T-cell (primary cell): ENCODE measurements at regions not wholly inside any gene's neighbourhood (a gene's known extent, or its start where the extent isn't known, plus 50 kb on each side); places are given as distances from the start of the nearest gene placed in this dataset.

Experiments used
- ATAC-seq, 4 experiments: fragments of 200-7000 bp in 3 of 4; fragments of 150-1000 bp in 1 of 4; cut with Tn5 transposase; replicated peaks in 1 of 4; 1 replicate in 3 of 4; 2 replicates in 1 of 4; pipeline ENCODE4 v1.10.0; 2021; ENCODE audit warnings: moderate library complexity in 3 of 4, mild to moderate bottlenecking in 2 of 4, moderate number of reproducible peaks in 1 of 4
- CTCF ChIA-PET, 2 donors: fragments of 300-600 bp; sonication (Branson Sonifier 250); formaldehyde crosslinking; loops; one replicate each; lab custom pipeline; 2022; ENCODE audit warnings: antibody characterized with exemption in 2 of 2; lab: Charles Lee
- POLR2A ChIA-PET, 2 donors: fragments of 300-600 bp; sonication (Branson Sonifier 250); formaldehyde crosslinking; loops; one replicate each; lab custom pipeline; 2022; ENCODE audit warnings: antibody characterized with exemption in 2 of 2; lab: Charles Lee
- DNase-seq, 35 experiments: peaks; one replicate each; pipeline versions ENCODE4 v3.0.0 to v3.0.0-alpha.2; 2013 to 2023
- H3K27ac ChIP-seq: one replicate; pipeline ENCODE4 v1.5.1; 2013; ENCODE audit warnings: low read length
- H3K27me3 ChIP-seq, 2 experiments: replicated peaks in 1 of 2; 1 replicate in 1 of 2; 2 replicates in 1 of 2; pipeline versions ENCODE4 v1.6.1 to v1.7.0; 2013; ENCODE audit warnings: low read length in 1 of 2, mixed read lengths in 1 of 2; ENCODE audit not compliant: control insufficient read depth in 2 of 2, insufficient read depth in 2 of 2; ENCODE audit errors: extremely low read depth in 1 of 2
- H3K36me3 ChIP-seq, 2 donors: 1 replicate in 1 of 2; 2 replicates in 1 of 2; pipeline versions ENCODE4 v1.6.1 to v1.7.0; 2013; ENCODE audit warnings: low read length in 1 of 2; ENCODE audit not compliant: control insufficient read depth in 2 of 2, insufficient read depth in 1 of 2; ENCODE audit errors: extremely low read depth in 1 of 2
- H3K4me1 ChIP-seq, 2 experiments: 1 replicate in 1 of 2; 2 replicates in 1 of 2; pipeline versions ENCODE4 v1.6.1 to v1.7.0; 2013; ENCODE audit warnings: low read length in 2 of 2, mixed read lengths in 1 of 2; ENCODE audit not compliant: insufficient read depth in 2 of 2, control insufficient read depth in 1 of 2; ENCODE audit errors: extremely low read depth in 1 of 2
- H3K4me3 ChIP-seq, 2 donors: 1 replicate in 1 of 2; 2 replicates in 1 of 2; pipeline versions ENCODE4 v1.5.1 to v1.7.0; 2013; ENCODE audit warnings: mild to moderate bottlenecking in 2 of 2, low read length in 1 of 2, moderate library complexity in 1 of 2; ENCODE audit not compliant: control insufficient read depth in 1 of 2; ENCODE audit errors: extremely low read depth in 1 of 2
- H3K9me3 ChIP-seq: 2 replicates; pipeline ENCODE4 v1.7.0; 2013
- H3K27ac Mint-ChIP-seq, 2 donors: one replicate each; pipeline ENCODE4 v1.8.0; 2020 to 2021; ENCODE audit warnings: mild to moderate bottlenecking in 2 of 2, mixed read lengths in 2 of 2
- H3K27me3 Mint-ChIP-seq, 2 donors: one replicate each; pipeline ENCODE4 v1.8.0; 2021 to 2022; ENCODE audit warnings: mixed read lengths in 2 of 2
- H3K36me3 Mint-ChIP-seq: one replicate; pipeline ENCODE4 v1.8.0; 2021; ENCODE audit warnings: mixed read lengths
- H3K4me1 Mint-ChIP-seq, 3 donors: one replicate each; pipeline ENCODE4 v1.8.0; 2020 to 2022; ENCODE audit warnings: mixed read lengths in 3 of 3, mild to moderate bottlenecking in 1 of 3
- H3K4me3 Mint-ChIP-seq, 3 donors: one replicate each; pipeline ENCODE4 v1.8.0; 2020 to 2022; ENCODE audit warnings: mild to moderate bottlenecking in 3 of 3, mixed read lengths in 3 of 3, moderate library complexity in 3 of 3
- H3K9me3 Mint-ChIP-seq, 3 donors: one replicate each; pipeline ENCODE4 v1.8.0; 2020 to 2022; ENCODE audit warnings: mixed read lengths in 3 of 3
- WGBS: methylation state at CpG from one replicate; pipeline ENCODE4 v1.1.5; 2013; ENCODE audit warnings: missing lambda C conversion rate; ENCODE audit not compliant: insufficient coverage; 5-methylcytosine and 5-hydroxymethylcytosine counted together

DNA sequence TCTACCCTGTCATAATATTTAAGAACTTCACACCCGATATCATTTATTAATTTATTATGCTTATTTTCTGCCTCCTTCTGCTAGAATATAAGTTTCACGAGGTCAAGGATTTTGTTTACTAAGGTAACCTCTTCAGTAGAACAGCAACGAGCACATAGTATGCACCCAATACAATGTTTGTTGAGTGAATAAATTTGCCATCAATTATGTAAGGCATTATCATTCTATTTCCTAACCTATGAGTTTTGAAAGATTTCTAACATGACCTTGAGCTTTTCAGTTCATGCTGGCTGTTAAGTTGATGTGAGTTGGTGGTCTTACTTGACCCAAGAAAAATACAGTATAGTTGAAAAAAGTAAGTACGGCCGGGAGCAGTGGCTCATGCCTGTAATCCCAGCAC lies 125.9 kb upstream of the LOC128125822 start:
- Histone ChIP-seq H3K4me1 (no peaks in the 10 kb centered on the region), H3K36me3 (no peaks in the 10 kb centered on the region), H3K27me3 (no peaks in the 10 kb centered on the region), H3K4me3 (no peak overlapping the region), H3K9me3 (no peaks in the 10 kb centered on the region), H3K27ac (no peak overlapping the region)
- Mint-ChIP-seq H3K27me3 (peaks cover 0 to 8% of the 10 kb centered on the region in 2 donors), H3K4me1 (peaks cover 0 to 1% (median 0%) of the 10 kb centered on the region in 3 donors), H3K4me3 (no peak overlapping the region), H3K36me3 (no peaks in the 10 kb centered on the region), H3K9me3 (peaks cover 0 to 3% (median 0%) of the 10 kb centered on the region in 3 donors), H3K27ac (no peak overlapping the region)
- ChIA-PET POLR2A (no interaction called here), CTCF (no interaction called here)
- no CpG with 5 or more reads among the region's 5 CpGs for WGBS
- DNase-seq (no peak), ATAC-seq (no peak)

DNA sequence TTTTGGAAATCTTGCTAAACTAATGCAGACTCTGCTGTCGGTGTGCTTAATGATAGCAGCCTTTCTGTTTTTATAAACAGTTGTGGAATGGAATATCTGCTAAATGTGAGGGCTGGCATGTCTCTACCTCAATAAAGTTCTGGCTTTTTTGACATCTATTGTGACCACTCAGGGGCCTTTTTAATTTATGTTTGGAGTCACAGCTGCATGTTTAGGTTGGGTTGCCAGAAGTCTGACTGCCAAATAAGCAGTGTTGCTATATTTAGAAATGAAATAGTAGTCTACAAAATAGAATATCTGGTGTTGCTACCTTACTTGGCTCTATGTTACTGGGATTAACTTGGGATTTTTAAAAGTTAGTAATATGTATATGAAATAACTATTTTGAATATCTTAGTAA lies 125.1 kb upstream of the LOC128125822 start:
- ChIA-PET POLR2A (no interaction called here), CTCF (no interaction called here)
- Histone ChIP-seq H3K4me3 (no peak overlapping the region), H3K9me3 (no peaks in the 10 kb centered on the region), H3K27me3 (no peaks in the 10 kb centered on the region), H3K27ac (no peak overlapping the region), H3K36me3 (no peaks in the 10 kb centered on the region), H3K4me1 (no peaks in the 10 kb centered on the region)
- H3K27me3 Mint-ChIP-seq = peaks cover 0 to 8% of the 10 kb centered on the region in 2 donors
- H3K4me1 Mint-ChIP-seq = no peaks in the 10 kb centered on the region
- no peaks in the 10 kb centered on the region for H3K36me3 Mint-ChIP-seq
- DNase-seq (no peak), ATAC-seq (no peak)
- H3K27ac Mint-ChIP-seq = no peak overlapping the region
- WGBS = 71% methylated on average over 1 of the region's 1 CpG
- H3K4me3 Mint-ChIP-seq = no peak overlapping the region
- peaks cover 0 to 3% (median 0%) of the 10 kb centered on the region in 3 donors for H3K9me3 Mint-ChIP-seq

DNA sequence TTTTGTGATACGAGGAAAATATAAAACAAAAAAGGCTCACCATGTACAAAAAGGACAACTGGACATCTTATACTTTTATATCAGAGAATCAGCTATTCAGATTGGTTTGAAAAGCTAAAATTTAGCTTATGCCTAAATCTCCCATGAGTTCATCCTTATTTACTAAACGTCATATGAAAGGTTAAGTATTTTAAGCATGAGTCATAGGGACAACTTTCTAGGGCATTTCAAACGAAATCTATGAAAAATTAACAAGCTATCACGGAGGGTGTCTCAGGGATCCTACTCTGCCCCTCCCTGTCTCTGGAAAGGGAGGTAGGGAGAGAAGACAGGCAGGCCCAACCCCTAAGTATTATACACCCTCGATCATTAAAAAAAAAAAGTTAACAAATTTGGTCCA lies 124.1 kb upstream of the LOC128125822 start:
- H3K36me3 Mint-ChIP-seq = no peaks in the 10 kb centered on the region
- Histone ChIP-seq H3K9me3 (no peaks in the 10 kb centered on the region), H3K36me3 (no peaks in the 10 kb centered on the region), H3K27ac (no peak overlapping the region), H3K4me1 (no peaks in the 10 kb centered on the region), H3K27me3 (no peaks in the 10 kb centered on the region), H3K4me3 (no peak overlapping the region)
- no peak overlapping the region for H3K4me3 Mint-ChIP-seq
- no peaks in the 10 kb centered on the region for H3K4me1 Mint-ChIP-seq
- DNase-seq = no peak
- POLR2A ChIA-PET = no interaction called here
- H3K9me3 Mint-ChIP-seq = no peaks in the 10 kb centered on the region
- CTCF ChIA-PET = no interaction called here
- WGBS = no CpG with 5 or more reads among the region's 5 CpGs
- no peak for ATAC-seq
- no peak overlapping the region for H3K27ac Mint-ChIP-seq
- H3K27me3 Mint-ChIP-seq = peaks cover 0 to 8% of the 10 kb centered on the region in 2 donors

DNA sequence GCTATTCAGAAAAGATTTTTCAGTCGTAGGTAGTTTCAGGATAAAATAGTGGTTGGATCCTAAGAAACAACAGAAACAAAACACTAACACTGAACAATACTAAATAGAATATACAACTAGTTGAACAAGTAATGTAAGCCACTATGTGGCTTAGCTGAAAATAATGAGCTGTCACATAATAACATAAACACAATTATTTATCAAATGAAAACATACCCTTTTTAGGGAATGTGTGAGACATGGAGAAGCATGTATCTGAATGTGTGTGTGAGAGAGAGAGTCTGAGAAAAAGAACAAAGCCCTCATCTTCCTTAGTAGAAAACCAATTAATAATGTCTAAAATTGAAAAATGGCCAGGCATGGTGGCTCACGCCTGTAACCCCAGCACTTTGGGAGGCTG lies 122.6 kb upstream of the LOC128125822 start:
- no peaks in the 10 kb centered on the region for H3K9me3 Mint-ChIP-seq
- H3K27me3 ChIP-seq = no peaks in the 10 kb centered on the region
- POLR2A ChIA-PET = interaction anchor here in 1 of 2 donors (0.6 kb wide), 1 partner anchor 20 kb away, joined by 3 read pairs; no protein-coding TSS in a partner anchor

DNA sequence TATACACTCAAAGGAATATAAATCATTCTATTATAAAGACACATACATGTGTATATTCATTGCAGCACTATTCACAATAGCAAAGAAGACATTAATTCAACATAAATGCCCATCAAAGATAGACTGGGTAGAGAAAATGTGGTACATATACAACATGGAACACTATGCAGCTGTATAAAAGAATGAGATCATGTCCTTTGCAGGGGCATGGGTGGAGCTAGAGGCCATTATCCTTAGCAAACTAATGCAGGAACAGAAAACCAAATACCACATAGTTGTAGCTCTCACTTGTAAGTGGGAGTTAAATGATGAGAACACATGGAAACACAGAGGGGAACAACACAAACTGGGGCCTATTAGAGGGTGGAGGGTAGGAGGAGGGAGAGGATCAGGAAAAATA lies 121.0 kb upstream of the LOC128125822 start:
- Histone ChIP-seq H3K27ac (no peak overlapping the region), H3K4me3 (no peak overlapping the region), H3K36me3 (no peaks in the 10 kb centered on the region), H3K9me3 (no peaks in the 10 kb centered on the region), H3K4me1 (no peaks in the 10 kb centered on the region), H3K27me3 (no peaks in the 10 kb centered on the region)
- ChIA-PET POLR2A (no interaction called here), CTCF (no interaction called here)
- H3K9me3 Mint-ChIP-seq = no peaks in the 10 kb centered on the region
- H3K4me3 Mint-ChIP-seq = no peak overlapping the region
- ATAC-seq (no peak), DNase-seq (no peak)
- H3K27ac Mint-ChIP-seq = no peak overlapping the region
- H3K4me1 Mint-ChIP-seq = no peaks in the 10 kb centered on the region
- H3K36me3 Mint-ChIP-seq = no peaks in the 10 kb centered on the region
- peaks cover 0 to 2% of the 10 kb centered on the region in 2 donors for H3K27me3 Mint-ChIP-seq

More for the DNA sequence above, 122.6 kb upstream of the LOC128125822 start:
- H3K9me3 ChIP-seq = no peaks in the 10 kb centered on the region
- no peak overlapping the region for H3K4me3 ChIP-seq
- Mint-ChIP-seq H3K27me3 (peaks cover 0 to 4% of the 10 kb centered on the region in 2 donors), H3K27ac (no peak overlapping the region), H3K4me3 (no peak overlapping the region), H3K36me3 (no peaks in the 10 kb centered on the region), H3K4me1 (no peaks in the 10 kb centered on the region)
- no peak for DNase-seq
- no peaks in the 10 kb centered on the region for H3K36me3 ChIP-seq
- no peaks in the 10 kb centered on the region for H3K4me1 ChIP-seq
- no peak for ATAC-seq
- H3K27ac ChIP-seq = no peak overlapping the region
- CTCF ChIA-PET = interaction anchor here in 1 of 2 donors (0.7 kb wide), 1 partner anchor 10 kb away, joined by 3 read pairs; no protein-coding TSS in a partner anchor
- no CpG with 5 or more reads among the region's 2 CpGs for WGBS

DNA sequence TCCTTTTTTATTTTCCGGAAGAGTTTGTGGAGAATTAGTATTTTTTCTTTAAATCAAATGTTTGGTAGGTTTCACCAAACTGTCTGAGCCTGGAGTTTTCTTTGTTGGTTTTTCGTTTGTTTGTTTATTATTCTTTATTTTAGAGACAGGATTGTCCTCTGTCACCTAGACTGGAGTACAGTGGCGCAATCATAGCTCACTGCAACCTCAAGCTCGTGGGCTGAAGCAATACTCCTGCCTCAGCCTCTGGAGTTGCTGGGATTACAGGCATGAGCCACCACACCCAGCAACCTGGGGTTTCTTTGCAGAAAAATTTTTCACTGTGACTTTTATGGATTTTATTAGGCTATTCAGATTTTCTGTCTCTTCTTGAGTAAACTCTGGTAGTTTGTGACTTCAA lies 120.2 kb upstream of the LOC128125822 start:
- H3K4me3 ChIP-seq = no peak overlapping the region
- ChIA-PET CTCF (interaction anchor here in 1 of 2 donors (1.0 kb wide), 1 partner anchor 122 kb away, joined by 3 read pairs; no protein-coding TSS in a partner anchor), POLR2A (no interaction called here)
- Mint-ChIP-seq H3K4me1 (no peaks in the 10 kb centered on the region), H3K27me3 (no peaks in the 10 kb centered on the region), H3K36me3 (no peaks in the 10 kb centered on the region), H3K27ac (no peak overlapping the region), H3K9me3 (no peaks in the 10 kb centered on the region), H3K4me3 (no peak overlapping the region)
- no peak overlapping the region for H3K27ac ChIP-seq
- ATAC-seq = no peak
- H3K9me3 ChIP-seq = no peaks in the 10 kb centered on the region
- DNase-seq = no peak
- H3K4me1 ChIP-seq = no peaks in the 10 kb centered on the region
- no peaks in the 10 kb centered on the region for H3K36me3 ChIP-seq
- WGBS = 86% methylated on average over 1 of the region's 4 CpGs
- no peaks in the 10 kb centered on the region for H3K27me3 ChIP-seq

DNA sequence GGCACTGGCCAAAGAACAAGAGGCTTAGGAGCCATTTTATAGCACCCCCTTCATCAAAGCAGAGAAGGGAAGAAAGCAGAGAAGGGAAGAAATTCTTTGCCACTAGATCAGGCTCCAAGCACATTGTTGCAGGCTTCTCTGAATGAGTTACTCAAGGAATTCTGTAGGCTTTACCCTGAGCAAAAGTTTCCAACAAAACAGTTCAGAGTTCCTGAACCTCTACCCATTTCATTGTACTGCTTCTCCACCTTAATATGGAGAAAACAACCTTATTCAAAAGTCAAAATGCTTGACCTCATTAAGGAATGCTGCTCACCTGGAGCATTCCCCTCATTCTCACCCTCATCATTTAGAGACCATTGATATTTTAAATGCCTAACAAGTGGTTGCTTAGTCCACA lies 115.5 kb upstream of the LOC128125822 start:
- ChIA-PET CTCF (no interaction called here), POLR2A (no interaction called here)
- no peaks in the 10 kb centered on the region for H3K9me3 Mint-ChIP-seq

More for the DNA sequence above, 115.5 kb upstream of the LOC128125822 start:
- no peak overlapping the region for H3K27ac ChIP-seq
- no peaks in the 10 kb centered on the region for H3K4me1 ChIP-seq
- no peaks in the 10 kb centered on the region for H3K36me3 ChIP-seq
- H3K4me1 Mint-ChIP-seq = no peaks in the 10 kb centered on the region
- peaks cover 0 to 3% of the 10 kb centered on the region in 2 donors for H3K27me3 Mint-ChIP-seq
- H3K9me3 ChIP-seq = no peaks in the 10 kb centered on the region
- no peak overlapping the region for H3K27ac Mint-ChIP-seq
- H3K4me3 Mint-ChIP-seq = no peak overlapping the region
- ATAC-seq (no peak), DNase-seq (no peak)
- H3K36me3 Mint-ChIP-seq = no peaks in the 10 kb centered on the region
- no peak overlapping the region for H3K4me3 ChIP-seq
- H3K27me3 ChIP-seq = no peaks in the 10 kb centered on the region
